HUES64 (cell line): ENCODE measurements at regions not wholly inside any gene's neighbourhood (a gene's known extent, or its start where the extent isn't known, plus 50 kb on each side); places are given as distances from the start of the nearest gene placed in this dataset.

Experiments used
- H3K27ac ChIP-seq: 2 replicates; pipeline ENCODE4 v1.7.0; 2013; ENCODE audit warnings: low read depth, low read length, inconsistent platforms
- H3K27me3 ChIP-seq: 2 replicates; pipeline ENCODE4 v1.6.1; 2013; ENCODE audit warnings: mild to moderate bottlenecking, low read length; ENCODE audit not compliant: insufficient read depth
- H3K36me3 ChIP-seq: 2 replicates; pipeline ENCODE4 v1.6.1; 2013; ENCODE audit warnings: mild to moderate bottlenecking, low read length; ENCODE audit not compliant: insufficient read depth
- H3K4me1 ChIP-seq: 2 replicates; pipeline ENCODE4 v1.6.1; 2013; ENCODE audit warnings: mild to moderate bottlenecking, low read length, moderate library complexity; ENCODE audit not compliant: insufficient read depth
- H3K4me3 ChIP-seq: 2 replicates; pipeline ENCODE4 v1.5.1; 2013; ENCODE audit warnings: mild to moderate bottlenecking, low read length, moderate library complexity
- H3K9ac ChIP-seq: 2 replicates; pipeline ENCODE4 v1.6.1; 2013; ENCODE audit warnings: mild to moderate bottlenecking, low read depth, low read length
- H3K9me3 ChIP-seq: 2 replicates; pipeline ENCODE4 v1.6.1; 2013; ENCODE audit warnings: low read depth, low read length; ENCODE audit not compliant: insufficient read depth
- WGBS: fragments of 150-250, 120-280 bp; methylation state at CpG from one replicate; pipeline ENCODE4 v1.1.7; 2013; ENCODE audit warnings: missing lambda C conversion rate; 5-methylcytosine and 5-hydroxymethylcytosine counted together

DNA sequence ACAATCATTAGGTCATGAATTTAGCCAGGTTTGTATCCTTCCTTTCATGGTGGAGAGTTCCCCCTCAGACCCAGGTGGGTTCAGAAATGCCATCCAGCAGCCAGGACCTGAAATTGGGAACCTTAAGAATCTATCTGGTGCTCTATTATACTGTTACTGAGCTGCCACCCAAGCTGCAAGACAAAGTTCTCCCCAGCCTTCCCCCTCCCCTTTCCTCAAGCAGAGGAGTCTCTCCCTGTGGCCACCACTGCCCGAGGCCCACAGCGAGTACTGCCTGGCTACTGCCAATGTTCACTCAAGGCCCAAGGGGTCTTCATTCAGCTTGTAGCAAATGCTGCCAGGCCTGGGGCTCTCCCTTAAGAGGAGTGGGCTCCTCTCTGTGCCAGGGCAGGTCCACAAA, 133.8 kb downstream of the TMEM38B start:
- Histone ChIP-seq H3K9ac (no peak overlapping the region), H3K27me3 (no peaks in the 10 kb centered on the region), H3K36me3 (no peaks in the 10 kb centered on the region), H3K27ac (no peak overlapping the region), H3K4me3 (no peak overlapping the region), H3K9me3 (no peaks in the 10 kb centered on the region), H3K4me1 (no peaks in the 10 kb centered on the region)
- over 99% methylated on average over 2 of the region's 2 CpGs for WGBS

DNA sequence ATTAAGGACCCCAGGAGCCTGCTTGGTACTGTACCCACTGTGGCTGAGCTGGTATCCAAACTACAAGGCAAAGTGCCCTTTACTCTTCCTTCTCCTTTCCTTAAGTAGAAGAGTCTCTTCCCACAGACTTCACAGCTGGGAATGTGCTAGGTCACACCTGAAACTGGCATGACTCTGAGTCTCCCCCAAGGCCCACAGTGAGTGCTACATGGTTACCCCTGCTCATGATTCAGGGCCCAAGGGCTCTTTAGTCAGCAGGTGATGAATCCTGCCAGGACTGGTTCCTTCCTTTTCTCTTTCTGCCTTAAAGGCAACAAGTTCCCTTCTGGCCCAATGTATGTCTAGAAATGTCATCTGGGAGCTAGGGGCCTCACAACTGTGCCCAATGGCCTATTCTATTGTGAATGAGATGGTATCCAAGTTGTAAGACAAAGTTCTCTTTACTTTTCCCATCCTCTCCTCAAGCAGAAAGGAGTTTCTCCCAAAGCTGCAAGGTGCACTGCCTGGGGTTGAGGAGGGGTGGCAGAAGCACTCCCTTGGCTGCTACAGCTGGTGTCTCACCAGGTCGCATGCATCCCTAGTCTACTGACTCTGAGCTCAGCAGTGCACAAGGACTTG, 134.4 kb downstream of the TMEM38B start:
- Histone ChIP-seq H3K4me3 (no peak overlapping the region), H3K4me1 (no peaks in the 10 kb centered on the region), H3K27me3 (no peaks in the 10 kb centered on the region), H3K27ac (no peak overlapping the region), H3K9ac (no peak overlapping the region), H3K36me3 (no peaks in the 10 kb centered on the region), H3K9me3 (no peaks in the 10 kb centered on the region)
- 92% methylated on average over 1 of the region's 1 CpG for WGBS

DNA sequence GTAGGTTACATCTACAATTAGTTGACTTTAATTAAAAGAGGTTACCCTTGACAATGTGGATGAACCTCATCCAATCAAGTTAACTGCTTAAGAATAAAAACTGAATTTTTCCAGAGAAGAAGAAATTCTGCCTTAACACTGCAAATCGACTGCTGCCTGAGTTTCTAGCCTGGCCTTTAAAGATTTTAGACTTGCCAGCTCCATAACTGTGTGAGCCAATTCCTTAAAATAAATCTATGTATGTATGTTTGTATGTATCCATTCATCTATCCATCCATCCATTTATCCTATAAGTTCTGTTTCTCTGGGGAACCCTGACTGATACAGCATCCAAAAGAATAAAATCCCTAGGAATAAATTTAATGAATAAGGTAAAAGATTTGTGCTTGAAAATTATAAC, 136.1 kb downstream of the TMEM38B start:
- Histone ChIP-seq H3K4me3 (no peak overlapping the region), H3K27ac (no peak overlapping the region), H3K9me3 (no peaks in the 10 kb centered on the region), H3K36me3 (no peaks in the 10 kb centered on the region), H3K4me1 (peaks cover 9% of the 10 kb centered on the region; the same call in 1 of the 2 replicates), H3K27me3 (no peaks in the 10 kb centered on the region), H3K9ac (no peak overlapping the region)
- 77% methylated on average over 1 of the region's 1 CpG for WGBS

DNA sequence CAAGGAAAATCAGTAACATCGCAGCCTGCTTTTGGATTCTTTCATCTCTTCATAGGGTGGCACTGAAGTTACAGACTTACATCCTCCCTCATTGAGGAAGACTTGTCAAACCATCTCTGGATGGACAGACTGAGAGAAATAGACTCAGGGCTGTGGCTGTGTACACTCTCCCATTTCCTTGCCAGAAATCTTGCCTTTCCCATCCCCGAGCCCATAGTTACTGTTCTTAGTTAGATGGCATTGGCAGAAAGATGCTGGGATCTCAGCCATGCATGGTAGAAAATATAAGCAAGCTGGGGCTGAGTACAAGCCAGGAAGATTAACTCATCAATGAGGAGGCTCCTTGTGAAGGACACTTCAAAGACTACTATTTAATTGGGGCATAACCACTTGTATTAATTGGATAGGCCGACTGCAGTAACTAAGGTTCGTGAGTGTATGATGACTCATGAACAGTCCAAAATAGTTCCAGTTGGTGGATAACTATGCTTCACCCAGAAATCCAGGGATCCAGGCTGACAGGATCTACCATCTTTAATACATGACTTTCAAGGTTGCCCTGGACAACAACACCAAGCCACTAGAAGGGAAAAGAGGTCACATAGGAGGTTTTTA, 137.9 kb downstream of the TMEM38B start:
- no peaks in the 10 kb centered on the region for H3K27me3 ChIP-seq
- no peaks in the 10 kb centered on the region for H3K36me3 ChIP-seq
- H3K4me3 ChIP-seq, result no peak overlapping the region
- 95% methylated on average over 4 of the region's 4 CpGs for WGBS
- H3K9ac ChIP-seq, result no peak overlapping the region
- H3K27ac ChIP-seq, result no peak overlapping the region
- H3K4me1 ChIP-seq, result peaks cover 20% of the 10 kb centered on the region
- H3K9me3 ChIP-seq, result no peaks in the 10 kb centered on the region

DNA sequence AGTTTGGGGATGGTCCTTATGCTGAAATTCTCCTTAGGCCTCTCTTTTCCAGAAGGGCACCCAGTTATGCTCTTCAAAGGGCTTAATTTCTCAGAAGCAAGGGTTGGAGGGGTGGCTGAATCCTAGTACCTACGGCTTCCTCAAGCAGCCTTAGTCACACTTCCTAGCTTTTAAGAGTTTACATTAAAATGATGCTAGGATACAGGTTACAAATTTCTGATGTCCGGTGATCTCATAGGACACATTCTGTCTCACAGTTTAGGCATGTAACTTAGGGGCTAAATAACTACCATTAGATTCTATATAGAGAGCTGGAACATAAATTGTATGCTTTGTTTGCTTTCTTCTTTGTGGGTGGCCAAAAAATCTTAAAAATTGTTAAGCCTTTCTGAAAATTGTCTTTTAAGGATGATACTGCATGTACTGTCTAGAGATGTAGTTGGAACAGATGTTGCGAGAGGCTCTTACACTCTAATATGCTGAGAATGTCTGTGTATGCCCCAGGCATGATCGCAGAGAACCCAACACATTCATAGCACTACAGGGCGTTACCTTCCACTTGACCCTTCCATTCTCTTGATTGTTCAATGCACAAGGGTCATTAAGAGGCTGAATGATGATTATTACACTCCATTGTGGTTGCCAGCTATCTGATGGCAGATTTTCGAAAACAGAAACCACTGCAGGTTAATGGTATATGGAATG, 139.1 kb downstream of the TMEM38B start:
- Histone ChIP-seq H3K27ac (no peak overlapping the region), H3K36me3 (no peaks in the 10 kb centered on the region), H3K9ac (no peak overlapping the region), H3K4me1 (peaks cover 20% of the 10 kb centered on the region), H3K9me3 (no peaks in the 10 kb centered on the region), H3K27me3 (no peaks in the 10 kb centered on the region), H3K4me3 (no peak overlapping the region)
- WGBS, result 95% methylated on average over 5 of the region's 6 CpGs

DNA sequence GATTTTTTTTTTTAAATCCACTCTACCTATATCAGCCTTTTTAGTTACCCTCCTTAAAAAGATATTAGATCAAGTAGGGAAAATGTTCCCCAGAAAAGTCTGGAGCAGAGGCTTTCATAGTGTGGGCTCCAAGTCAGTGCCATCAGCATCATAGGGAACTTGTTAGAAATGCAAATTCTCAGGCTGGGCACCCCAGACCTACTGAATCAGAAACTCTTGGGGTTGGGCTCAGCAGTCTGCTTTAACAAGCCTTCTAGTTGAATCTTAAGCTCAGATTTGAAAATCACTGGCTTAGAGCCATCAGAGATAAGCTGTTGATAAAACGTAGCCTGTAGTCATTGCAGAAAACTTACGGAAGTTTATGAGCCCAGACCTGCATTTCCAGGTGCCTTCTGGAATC, 140.1 kb downstream of the TMEM38B start:
- 85% methylated on average over 2 of the region's 2 CpGs for WGBS
- Histone ChIP-seq H3K4me1 (peaks cover 20% of the 10 kb centered on the region), H3K9me3 (no peaks in the 10 kb centered on the region), H3K36me3 (no peaks in the 10 kb centered on the region), H3K27me3 (no peaks in the 10 kb centered on the region), H3K4me3 (no peak overlapping the region), H3K9ac (no peak overlapping the region), H3K27ac (no peak overlapping the region)

DNA sequence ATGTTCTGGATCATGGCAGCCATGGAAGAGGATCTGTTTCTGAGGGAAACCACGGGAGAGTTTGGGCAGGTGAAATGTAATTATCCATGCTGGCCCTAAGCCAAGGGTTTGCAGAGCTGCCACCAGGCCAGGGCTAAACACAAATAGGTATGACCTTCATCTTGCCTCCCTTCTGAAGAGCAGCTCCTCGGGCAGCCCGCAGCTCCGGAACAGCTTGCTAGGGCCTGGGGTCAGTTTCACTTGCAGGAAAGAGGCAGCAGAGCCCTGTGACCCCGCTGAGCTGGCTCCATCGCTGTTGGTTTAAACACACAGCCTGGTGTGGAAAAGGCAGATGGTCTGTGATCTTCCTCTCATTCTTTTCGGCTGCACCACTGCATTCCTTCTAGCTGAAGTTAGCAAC, 141.4 kb downstream of the TMEM38B start:
- Histone ChIP-seq H3K9ac (no peak overlapping the region), H3K27me3 (no peaks in the 10 kb centered on the region), H3K9me3 (no peaks in the 10 kb centered on the region), H3K4me1 (peaks cover 20% of the 10 kb centered on the region), H3K4me3 (no peak overlapping the region), H3K27ac (no peak overlapping the region), H3K36me3 (no peaks in the 10 kb centered on the region)
- WGBS, result 72% methylated on average over 7 of the region's 7 CpGs

DNA sequence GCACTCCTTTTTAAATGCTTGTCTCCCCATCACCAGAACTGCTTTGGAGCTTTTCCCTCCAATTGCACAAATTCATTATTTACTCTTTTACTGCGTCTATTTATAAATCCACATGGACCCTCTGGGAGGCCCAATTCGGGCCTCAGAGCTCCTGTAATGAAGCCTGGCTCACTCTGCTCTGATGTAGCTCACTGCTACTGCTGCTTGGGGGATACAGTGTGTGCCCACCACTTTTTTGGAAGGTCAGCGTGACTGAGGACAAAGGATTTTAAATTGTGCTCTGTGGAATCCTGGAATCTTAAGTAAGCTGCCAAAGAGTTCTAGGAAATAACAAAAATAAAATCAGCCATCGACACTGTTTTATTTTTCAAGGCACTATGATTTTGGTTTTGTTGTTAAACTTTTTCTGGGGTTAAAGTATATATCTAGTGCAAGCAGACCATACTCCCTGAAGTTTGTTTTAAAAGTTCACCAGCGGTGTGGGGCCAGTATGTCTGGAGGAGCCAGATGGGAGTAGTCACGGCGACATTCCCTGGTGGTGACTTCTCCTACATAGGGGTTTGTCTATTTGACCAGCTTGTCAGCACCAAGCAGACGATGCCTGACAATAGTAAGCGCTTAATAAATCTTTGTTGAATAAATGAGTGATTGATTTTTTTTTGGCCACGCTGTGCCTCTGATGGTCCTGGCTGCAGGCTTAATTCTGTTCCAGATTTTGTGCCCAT, 142.8 kb downstream of the TMEM38B start:
- H3K4me3 ChIP-seq, result no peak overlapping the region
- H3K4me1 ChIP-seq, result peaks cover 20% of the 10 kb centered on the region
- H3K36me3 ChIP-seq, result no peaks in the 10 kb centered on the region
- whole genome bisulfite sequencing, result 91% methylated on average over 9 of the region's 10 CpGs
- H3K27me3 ChIP-seq, result no peaks in the 10 kb centered on the region
- H3K27ac ChIP-seq, result no peak overlapping the region
- no peaks in the 10 kb centered on the region for H3K9me3 ChIP-seq
- no peak overlapping the region for H3K9ac ChIP-seq

DNA sequence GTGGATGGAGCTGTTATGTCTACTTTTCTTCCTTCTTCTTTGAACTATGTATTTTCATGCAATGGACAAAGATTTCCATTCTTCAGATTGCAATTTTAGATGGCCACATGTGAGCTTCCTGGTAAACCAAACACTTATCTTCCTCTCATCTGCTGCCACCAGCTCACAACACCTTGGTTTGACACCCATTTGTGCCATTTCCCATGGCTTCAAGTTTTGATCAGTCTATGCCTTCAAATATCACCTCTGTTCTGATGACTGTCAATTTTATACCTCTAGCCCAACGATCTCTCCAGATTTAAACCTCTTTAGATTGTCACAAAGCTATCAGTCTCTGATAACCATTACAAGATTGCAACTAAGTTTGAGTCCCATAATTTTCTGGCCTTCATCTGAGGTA, 147.2 kb downstream of the TMEM38B start:
- peaks cover 2% of the 10 kb centered on the region; the same call in 1 of the 2 replicates for H3K4me1 ChIP-seq
- no peaks in the 10 kb centered on the region for H3K9me3 ChIP-seq
- H3K27ac ChIP-seq, result no peak overlapping the region
- no peak overlapping the region for H3K9ac ChIP-seq
- no peaks in the 10 kb centered on the region for H3K36me3 ChIP-seq
- H3K27me3 ChIP-seq, result no peaks in the 10 kb centered on the region
- WGBS, result 86% methylated on average over 1 of the region's 1 CpG
- no peak overlapping the region for H3K4me3 ChIP-seq

DNA sequence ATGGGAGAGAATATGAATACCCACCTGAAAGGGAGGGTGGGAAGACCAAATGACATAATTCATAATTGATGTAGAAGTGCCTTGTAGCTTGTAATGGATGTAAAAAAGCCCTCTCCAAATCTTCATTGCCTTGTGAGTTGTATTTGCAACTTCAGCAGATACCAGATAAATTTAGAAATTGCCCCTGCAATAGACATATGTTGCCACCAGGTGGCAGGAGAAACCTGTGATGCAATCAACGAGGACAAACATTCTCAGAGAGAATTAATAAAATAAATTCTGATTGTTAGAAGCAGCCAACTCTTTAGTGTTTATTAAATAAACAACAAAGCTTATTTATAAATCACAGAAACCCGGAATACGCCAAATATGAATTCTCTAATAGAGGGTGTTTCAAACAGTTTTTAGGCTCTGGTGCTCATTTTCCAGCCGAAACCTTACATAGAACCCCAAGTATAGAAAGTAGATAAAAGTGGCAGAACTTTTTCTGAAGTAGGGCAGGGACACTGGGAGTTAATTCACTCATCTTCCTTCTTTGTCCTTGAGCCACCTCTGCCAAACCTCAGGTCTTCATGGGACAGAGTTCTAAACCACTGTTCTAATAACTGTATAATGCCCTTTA, 147.8 kb downstream of the TMEM38B start:
- Histone ChIP-seq H3K36me3 (no peaks in the 10 kb centered on the region), H3K4me3 (no peak overlapping the region), H3K4me1 (no peaks in the 10 kb centered on the region), H3K9ac (no peak overlapping the region), H3K9me3 (no peaks in the 10 kb centered on the region), H3K27me3 (no peaks in the 10 kb centered on the region), H3K27ac (no peak overlapping the region)
- 84% methylated on average over 3 of the region's 4 CpGs for WGBS

DNA sequence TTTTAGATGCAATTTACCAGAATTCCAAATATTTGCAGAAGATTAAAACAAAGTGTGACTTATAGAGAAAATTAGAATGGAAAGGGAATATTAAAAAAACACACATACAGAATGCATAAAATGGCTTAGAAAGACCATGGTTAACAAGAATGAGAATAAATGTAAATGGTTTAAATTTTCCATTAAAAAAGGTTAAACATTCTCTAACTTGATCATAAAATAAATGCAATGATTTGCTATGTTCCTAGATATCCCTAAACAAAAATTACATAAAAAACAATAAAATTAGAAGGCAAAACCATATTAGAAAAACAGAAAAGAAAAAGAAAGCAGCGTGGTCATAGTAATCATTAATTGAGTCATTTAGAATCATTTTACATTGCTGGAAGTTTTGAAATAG, 152.5 kb downstream of the TMEM38B start:
- Histone ChIP-seq H3K4me3 (no peak overlapping the region), H3K9me3 (no peaks in the 10 kb centered on the region), H3K27me3 (no peaks in the 10 kb centered on the region), H3K27ac (no peak overlapping the region), H3K36me3 (no peaks in the 10 kb centered on the region), H3K4me1 (no peaks in the 10 kb centered on the region), H3K9ac (no peak overlapping the region)
- 90% methylated on average over 1 of the region's 1 CpG for WGBS
